H1 (cell line): ENCODE measurements at regions not wholly inside any gene's neighbourhood (a gene's known extent, or its start where the extent isn't known, plus 50 kb on each side); places are given as distances from the start of the nearest gene placed in this dataset.

ENCODE experiments used
- CTCF ChIA-PET: fragments of 300-600 bp; sonication (Branson Sonifier 250); formaldehyde crosslinking; loops from one replicate; lab custom pipeline; 2021; ENCODE audit not compliant: partially characterized antibody; lab: Charles Lee
- POLR2A ChIA-PET: fragments of 300-600 bp; sonication (Branson Sonifier 250); formaldehyde crosslinking; loops from one replicate; lab custom pipeline; 2021; ENCODE audit warnings: inconsistent platforms; ENCODE audit not compliant: partially characterized antibody; lab: Charles Lee
- DNase-seq, 2 experiments: peaks; one replicate each; pipeline versions ENCODE4 v3.0.0 to v3.0.0-alpha.2; 2010 to 2022; ENCODE audit warnings: low spot score in 2 of 2, low read depth in 1 of 2, mixed read lengths in 1 of 2
- FAIRE-seq: peaks from 2 replicates; lab custom pipeline; 2011; peaks lifted over from hg19 to GRCh38; lab: Jason Lieb, UNC
- H2AFZ ChIP-seq: 2 replicates; pipeline ENCODE4 v1.8.1; 2012; ENCODE audit warnings: low read length, inconsistent platforms
- H2AK5ac ChIP-seq: 2 replicates; pipeline ENCODE4 v1.6.1; 2013; ENCODE audit warnings: low read depth, low read length
- H2BK120ac ChIP-seq: replicated peaks from 2 replicates; pipeline ENCODE3; 2013; ENCODE audit warnings: low read depth, low read length, inconsistent platforms
- H2BK12ac ChIP-seq: 2 replicates; pipeline ENCODE4 v1.6.1; 2013; ENCODE audit warnings: low read depth, low read length
- H2BK15ac ChIP-seq: 2 replicates; pipeline ENCODE4 v1.6.1; 2013; ENCODE audit warnings: low read length
- H2BK20ac ChIP-seq: 2 replicates; pipeline ENCODE4 v1.6.1; 2013; ENCODE audit warnings: low read length
- H2BK5ac ChIP-seq: 2 replicates; pipeline ENCODE4 v1.6.1; 2013; ENCODE audit warnings: low read depth, low read length
- H3K14ac ChIP-seq: 2 replicates; pipeline ENCODE4 v1.6.1; 2013; ENCODE audit warnings: inconsistent platforms; ENCODE audit not compliant: insufficient read length
- H3K18ac ChIP-seq: 2 replicates; pipeline ENCODE4 v1.6.1; 2013; ENCODE audit warnings: low read length; ENCODE audit errors: extremely low read depth
- H3K23ac ChIP-seq: 2 replicates; pipeline ENCODE4 v1.6.1; 2013; ENCODE audit warnings: inconsistent platforms; ENCODE audit not compliant: insufficient read length
- H3K23me2 ChIP-seq: 2 replicates; pipeline ENCODE4 v1.6.1; 2013; ENCODE audit warnings: low read depth, low read length
- H3K27ac ChIP-seq: 2 replicates; pipeline ENCODE4 v1.6.1; 2011; ENCODE audit warnings: low read depth, low read length, inconsistent platforms
- H3K27me3 ChIP-seq, 4 experiments: replicated peaks in 1 of 4; 1 replicate in 1 of 4; 2 replicates in 3 of 4; pipeline versions ENCODE4 v1.6.1 to v1.8.1; 2011 to 2013; ENCODE audit warnings: low read length in 3 of 4, mild to moderate bottlenecking in 3 of 4, inconsistent platforms in 2 of 4, mixed read lengths in 2 of 4, moderate library complexity in 1 of 4; ENCODE audit not compliant: control insufficient read depth in 3 of 4, insufficient read depth in 3 of 4; ENCODE audit errors: extremely low read depth in 1 of 4
- H3K36me3 ChIP-seq, 4 experiments: 2 replicates each; pipeline versions ENCODE4 v1.6.1 to v1.8.1; 2011 to 2013; ENCODE audit warnings: mild to moderate bottlenecking in 4 of 4, low read length in 3 of 4, moderate library complexity in 2 of 4, control low read depth in 1 of 4, inconsistent platforms in 1 of 4; ENCODE audit not compliant: insufficient read depth in 4 of 4, control insufficient read depth in 2 of 4
- H3K4ac ChIP-seq: replicated peaks from 2 replicates; pipeline ENCODE3; 2013; ENCODE audit warnings: low read length, low read depth, mixed read lengths, inconsistent platforms; ENCODE audit not compliant: insufficient read length
- H3K4me1 ChIP-seq, 4 experiments: replicated peaks in 1 of 4; 1 replicate in 1 of 4; 2 replicates in 3 of 4; pipeline versions ENCODE4 v1.6.1 to v1.8.1; 2011 to 2013; ENCODE audit warnings: low read length in 3 of 4, inconsistent platforms in 2 of 4, mixed read lengths in 1 of 4; ENCODE audit not compliant: insufficient read depth in 4 of 4, control insufficient read depth in 3 of 4
- H3K4me2 ChIP-seq, 2 experiments: 2 replicates each; pipeline versions ENCODE4 v1.6.1 to v1.8.1; 2011 to 2013; ENCODE audit warnings: low read depth in 2 of 2, low read length in 2 of 2, control low read depth in 1 of 2, inconsistent platforms in 1 of 2, mild to moderate bottlenecking in 1 of 2; ENCODE audit not compliant: insufficient read depth in 1 of 2
- H3K4me3 ChIP-seq, 4 experiments: fragments of 200-600, 300-600 bp in 1 of 4; sonication (generic), shearing (Covaris generic), sonication (Bioruptor Twin) in 1 of 4; 2 replicates each; pipeline versions ENCODE4 v1.5.1 to v1.8.1; 2011 to 2016; ENCODE audit warnings: low read length in 4 of 4, low read depth in 3 of 4, control low read depth in 2 of 4, inconsistent platforms in 2 of 4, mild to moderate bottlenecking in 2 of 4, mixed read lengths in 1 of 4, moderate library complexity in 1 of 4; ENCODE audit not compliant: insufficient read depth in 2 of 4; ENCODE audit errors: extremely low read depth in 1 of 4
- H3K56ac ChIP-seq: replicated peaks from 2 replicates; pipeline ENCODE3; 2013; ENCODE audit warnings: low read depth, mild to moderate bottlenecking, mixed read lengths, low read length, inconsistent platforms; ENCODE audit not compliant: insufficient read length
- H3K79me1 ChIP-seq: 2 replicates; pipeline ENCODE4 v1.6.1; 2013; ENCODE audit warnings: low read depth, low read length, control low read depth
- H3K79me2 ChIP-seq, 2 experiments: 2 replicates each; pipeline versions ENCODE4 v1.6.1 to v1.8.1; 2012 to 2013; ENCODE audit warnings: low read length in 2 of 2, mild to moderate bottlenecking in 2 of 2, inconsistent platforms in 1 of 2; ENCODE audit not compliant: insufficient read depth in 2 of 2, control insufficient read depth in 1 of 2
- H3K9ac ChIP-seq, 4 experiments: replicated peaks in 1 of 4; 1 replicate in 1 of 4; 2 replicates in 3 of 4; pipeline versions ENCODE4 v1.6.1 to v1.8.1; 2011 to 2013; ENCODE audit warnings: low read depth in 3 of 4, low read length in 3 of 4, control low read depth in 2 of 4, mild to moderate bottlenecking in 2 of 4, moderate library complexity in 2 of 4, inconsistent platforms in 1 of 4; ENCODE audit errors: extremely low read depth in 1 of 4
- H3K9me3 ChIP-seq, 2 experiments: 2 replicates each; pipeline versions ENCODE4 v1.6.1 to v1.8.1; 2012 to 2013; ENCODE audit warnings: mild to moderate bottlenecking in 2 of 2, moderate library complexity in 2 of 2, control low read depth in 1 of 2, inconsistent platforms in 1 of 2, low read depth in 1 of 2, low read length in 1 of 2, mixed read lengths in 1 of 2; ENCODE audit not compliant: insufficient read depth in 2 of 2
- H4K20me1 ChIP-seq, 2 experiments: replicated peaks in 1 of 2; 2 replicates each; pipeline versions ENCODE3 to v1.8.1; 2011 to 2013; ENCODE audit warnings: inconsistent platforms in 2 of 2, low read length in 2 of 2, mild to moderate bottlenecking in 1 of 2; ENCODE audit not compliant: insufficient read depth in 2 of 2, control insufficient read depth in 1 of 2
- H4K5ac ChIP-seq: 2 replicates; pipeline ENCODE4 v1.6.1; 2013; ENCODE audit warnings: low read length, low read depth, mixed read lengths, inconsistent platforms; ENCODE audit not compliant: insufficient read length
- H4K8ac ChIP-seq: 2 replicates; pipeline ENCODE4 v1.8.0; 2013; ENCODE audit warnings: mild to moderate bottlenecking, moderate library complexity, low read length, inconsistent platforms; ENCODE audit not compliant: insufficient read depth; ENCODE audit errors: extremely low read depth
- H4K91ac ChIP-seq: replicated peaks from 2 replicates; pipeline ENCODE3; 2013; ENCODE audit warnings: low read length, mixed read lengths, inconsistent platforms; ENCODE audit not compliant: insufficient read length
- ATF2 ChIP-seq: IDR thresholded peaks from 2 replicates; pipeline ENCODE4 v1.6.1; 2012; ENCODE audit warnings: low read length, inconsistent platforms
- EP300 ChIP-seq, 2 experiments: IDR thresholded peaks; 1 replicate in 1 of 2; 2 replicates in 1 of 2; pipeline ENCODE4 v1.6.1; 2011 to 2012; ENCODE audit warnings: low read depth in 2 of 2, low read length in 2 of 2, mild to moderate bottlenecking in 2 of 2, borderline replicate concordance in 1 of 2, inconsistent platforms in 1 of 2, moderate library complexity in 1 of 2
- KDM5A ChIP-seq: fragments of 200-600 bp; IDR thresholded peaks from 2 replicates; pipeline ENCODE4 v1.7.1; 2012; ENCODE audit warnings: mild to moderate bottlenecking, low read length, inconsistent platforms, mixed read lengths
- MAFK ChIP-seq: IDR thresholded peaks from 2 replicates; pipeline ENCODE4 v1.6.1; 2012; ENCODE audit warnings: low read depth, mild to moderate bottlenecking, improper control_type of control experiment, low read length
- NANOG ChIP-seq: IDR thresholded peaks from 2 replicates; pipeline ENCODE4 v1.6.1; 2011; ENCODE audit warnings: low read length, low read depth, mild to moderate bottlenecking, inconsistent platforms; ENCODE audit not compliant: insufficient read depth, poor library complexity, severe bottlenecking
- SP4 ChIP-seq: IDR thresholded peaks from 2 replicates; pipeline ENCODE4 v1.6.1; 2012; ENCODE audit warnings: low read length, inconsistent platforms
- TAF7 ChIP-seq: optimal IDR thresholded peaks from 2 replicates; pipeline ENCODE3; 2011; ENCODE audit warnings: low read depth, mild to moderate bottlenecking, inconsistent platforms, low read length, moderate library complexity, borderline replicate concordance
- TBP ChIP-seq: IDR thresholded peaks from 2 replicates; pipeline ENCODE4 v1.6.1; 2011; ENCODE audit warnings: low read depth, low read length, improper control_type of control experiment
- USF2 ChIP-seq: IDR thresholded peaks from 2 replicates; pipeline ENCODE4 v1.6.1; 2011; ENCODE audit warnings: low read length, improper control_type of control experiment
- TF ChIP-seq, protein P1 (sequence below), 3 experiments: IDR thresholded peaks; 1 replicate in 2 of 3; 2 replicates in 1 of 3; pipeline versions ENCODE4 v1.5.1 to v1.6.1; 2011; ENCODE audit warnings: low read length in 3 of 3, mild to moderate bottlenecking in 3 of 3, inconsistent platforms in 2 of 3, low read depth in 1 of 3, moderate library complexity in 1 of 3; ENCODE audit not compliant: insufficient read depth in 1 of 3; ENCODE audit errors: control extremely low read depth in 1 of 3

GRCh38 chr4:107509615-107510014 lies 210.4 kb downstream of the PAPSS1 start:
- no peak overlapping the region for H2BK20ac ChIP-seq
- H3K27me3 ChIP-seq: no peaks in the 10 kb centered on the region
- DNase-seq (no peak), FAIRE-seq (no peak)
- H3K14ac ChIP-seq: no peak overlapping the region
- peak overlapping the region in 1 of 2 experiments; percentile 36; a peak in 1 of 4 replicates for H3K4me2 ChIP-seq
- no peak overlapping the region for H4K5ac ChIP-seq
- no peak overlapping the region for H3K27ac ChIP-seq
- no peak overlapping the region for H3K18ac ChIP-seq
- ChIA-PET CTCF (no interaction called here), POLR2A (no interaction called here)
- H3K4me3 ChIP-seq: no peak overlapping the region
- no peak overlapping the region for H4K8ac ChIP-seq
- H3K9ac ChIP-seq: no peak overlapping the region
- H3K23ac ChIP-seq: no peak overlapping the region
- H4K20me1 ChIP-seq: no peaks in the 10 kb centered on the region
- no peaks in the 10 kb centered on the region; a peak in 1 of 4 replicates for H3K9me3 ChIP-seq
- peaks cover 0 to 3% (median 0%) of the 10 kb centered on the region in 4 experiments; a peak in 2 of 7 replicates for H3K4me1 ChIP-seq
- H4K91ac ChIP-seq: no peak overlapping the region
- no peak overlapping the region for H2BK120ac ChIP-seq
- no peak for TF ChIP-seq USF2
- no peak for TF ChIP-seq TBP
- TF ChIP-seq KDM5A: no peak
- no peak for TF ChIP-seq MAFK
- TF ChIP-seq, protein P1, sequence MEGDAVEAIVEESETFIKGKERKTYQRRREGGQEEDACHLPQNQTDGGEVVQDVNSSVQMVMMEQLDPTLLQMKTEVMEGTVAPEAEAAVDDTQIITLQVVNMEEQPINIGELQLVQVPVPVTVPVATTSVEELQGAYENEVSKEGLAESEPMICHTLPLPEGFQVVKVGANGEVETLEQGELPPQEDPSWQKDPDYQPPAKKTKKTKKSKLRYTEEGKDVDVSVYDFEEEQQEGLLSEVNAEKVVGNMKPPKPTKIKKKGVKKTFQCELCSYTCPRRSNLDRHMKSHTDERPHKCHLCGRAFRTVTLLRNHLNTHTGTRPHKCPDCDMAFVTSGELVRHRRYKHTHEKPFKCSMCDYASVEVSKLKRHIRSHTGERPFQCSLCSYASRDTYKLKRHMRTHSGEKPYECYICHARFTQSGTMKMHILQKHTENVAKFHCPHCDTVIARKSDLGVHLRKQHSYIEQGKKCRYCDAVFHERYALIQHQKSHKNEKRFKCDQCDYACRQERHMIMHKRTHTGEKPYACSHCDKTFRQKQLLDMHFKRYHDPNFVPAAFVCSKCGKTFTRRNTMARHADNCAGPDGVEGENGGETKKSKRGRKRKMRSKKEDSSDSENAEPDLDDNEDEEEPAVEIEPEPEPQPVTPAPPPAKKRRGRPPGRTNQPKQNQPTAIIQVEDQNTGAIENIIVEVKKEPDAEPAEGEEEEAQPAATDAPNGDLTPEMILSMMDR (IDR thresholded peaks at IDR 0.05; ENCODE audit: control extremely low read depth in 1 of 3, insufficient read depth in 1 of 3, low read depth in 1 of 3, low read length in 3 of 3): no peak
- TF ChIP-seq ATF2: no peak
- no peak for TF ChIP-seq NANOG
- TF ChIP-seq SP4: no peak
- TF ChIP-seq TAF7: no peak
- no peak for TF ChIP-seq EP300 (IDR thresholded peaks at IDR 0.05; ENCODE audit: borderline replicate concordance in 1 of 2, low read depth in 2 of 2, low read length in 2 of 2)
- H3K79me2 ChIP-seq: no peaks in the 10 kb centered on the region
- no peak overlapping the region for H2BK15ac ChIP-seq
- H3K79me1 ChIP-seq: no peaks in the 10 kb centered on the region
- H2BK5ac ChIP-seq: no peak overlapping the region
- H3K23me2 ChIP-seq: no peaks in the 10 kb centered on the region
- H3K4ac ChIP-seq: no peak overlapping the region
- no peak overlapping the region for H2AK5ac ChIP-seq
- no peak overlapping the region for H2BK12ac ChIP-seq
- no peaks in the 10 kb centered on the region for H3K36me3 ChIP-seq
- no peak overlapping the region for H2AFZ ChIP-seq
- H3K56ac ChIP-seq: no peak overlapping the region
